ENCODE measurements at regions not wholly inside any gene's neighbourhood (a gene's known extent, or its start where the extent isn't known, plus 50 kb on each side); places are given as distances from the start of the nearest gene placed in this dataset.

GRCh38 chr15:93583968-93584367 lies 495.0 kb upstream of the RGMA start:
- Histone ChIP-seq H3K36me3 (replicated peaks in 1 of 2; ENCODE audit: control insufficient read depth in 1 of 2, insufficient read depth in 2 of 2, low read length in 1 of 2) (no peaks in the 10 kb centered on the region), H3K4me2 (no peak overlapping the region), H3K9me2 (no peaks in the 10 kb centered on the region), H3K79me2 (ENCODE audit: insufficient read depth) (no peaks in the 10 kb centered on the region), H3K9ac (no peak overlapping the region), H3K4me1 (ENCODE audit: control insufficient read depth in 1 of 2, insufficient read depth in 2 of 2, low read depth in 1 of 2, low read length in 1 of 2) (peaks cover 0 to 6% of the 10 kb centered on the region in 2 experiments; a peak in 1 of 4 replicates), H3K27ac (ENCODE audit: low read depth in 2 of 2, low read length in 1 of 2) (no peak overlapping the region), H2AFZ (ENCODE audit: low read depth) (no peak overlapping the region), H4K20me1 (ENCODE audit: insufficient read depth) (no peaks in the 10 kb centered on the region), H3K4me3 (ENCODE audit: low read depth in 2 of 2, low read length in 1 of 2) (no peak overlapping the region), H3K27me3 (ENCODE audit: insufficient read depth) (no peaks in the 10 kb centered on the region), H3F3A (replicated peaks; ENCODE audit: insufficient read depth) (no peaks in the 10 kb centered on the region), H3K9me3 (no peaks in the 10 kb centered on the region; the same call in 1 of the 2 replicates)
- ChIA-PET CTCF (interaction anchor here (0.6 to 1.1 kb wide), 2 partner anchors 496 to 682 kb away, joined by 3 read pairs; no protein-coding TSS in a partner anchor), POLR2A (no interaction called here)
- no peak for DNase-seq
- TF ChIP-seq FOXM1 (IDR thresholded peaks at IDR 0.05; ENCODE audit: low read depth): no peak
- no peak for TF ChIP-seq FOXJ3 (CRISPR knock-in tag; IDR thresholded peaks at IDR 0.05)
- TF ChIP-seq CHD2 (IDR thresholded peaks at IDR 0.05; ENCODE audit: low read length, partially characterized antibody): no peak
- no peak for TF ChIP-seq FOSL2 (IDR thresholded peaks at IDR 0.05; ENCODE audit: borderline replicate concordance, low read depth)
- no peak for TF ChIP-seq GATA2 (CRISPR knock-in tag; IDR thresholded peaks at IDR 0.05)
- no peak for TF ChIP-seq RFX5 (IDR thresholded peaks at IDR 0.05; ENCODE audit: low read length)
- no peak for TF ChIP-seq SMC3 (IDR thresholded peaks at IDR 0.05; ENCODE audit: low read depth, low read length)
- no peak for TF ChIP-seq POLR2AphosphoS5 (IDR thresholded peaks at IDR 0.05; ENCODE audit: low read depth, low read length)
- TF ChIP-seq USF1 (IDR thresholded peaks at IDR 0.05; ENCODE audit: borderline replicate concordance, low read depth): no peak
- WGBS (ENCODE audit: low lambda C conversion rate): 53% methylated on average over 4 of the region's 4 CpGs

GRCh38 chr15:93583552-93583951 lies 494.5 kb upstream of the RGMA start:
- ChIA-PET CTCF (interaction anchor here (0.6 to 1.1 kb wide), 3 partner anchors 496 to 682 kb away, joined by 3 read pairs; no protein-coding TSS in a partner anchor), POLR2A (no interaction called here)
- Histone ChIP-seq H4K20me1 (ENCODE audit: insufficient read depth) (no peaks in the 10 kb centered on the region), H3K4me1 (ENCODE audit: control insufficient read depth in 1 of 2, insufficient read depth in 2 of 2, low read depth in 1 of 2, low read length in 1 of 2) (peaks cover 0 to 6% of the 10 kb centered on the region in 2 experiments; a peak in 1 of 4 replicates), H3K9me3 (no peaks in the 10 kb centered on the region; the same call in 1 of the 2 replicates), H3K4me2 (no peak overlapping the region), H3K9ac (no peak overlapping the region), H3K79me2 (ENCODE audit: insufficient read depth) (no peaks in the 10 kb centered on the region), H3K27ac (ENCODE audit: low read depth in 2 of 2, low read length in 1 of 2) (no peak overlapping the region), H3K27me3 (ENCODE audit: insufficient read depth) (no peaks in the 10 kb centered on the region), H3K36me3 (replicated peaks in 1 of 2; ENCODE audit: control insufficient read depth in 1 of 2, insufficient read depth in 2 of 2, low read length in 1 of 2) (no peaks in the 10 kb centered on the region), H2AFZ (ENCODE audit: low read depth) (no peak overlapping the region), H3F3A (replicated peaks; ENCODE audit: insufficient read depth) (no peaks in the 10 kb centered on the region), H3K4me3 (ENCODE audit: low read depth in 2 of 2, low read length in 1 of 2) (no peak overlapping the region), H3K9me2 (no peaks in the 10 kb centered on the region)
- WGBS (ENCODE audit: low lambda C conversion rate): 3% methylated on average over 3 of the region's 3 CpGs
- TF ChIP-seq SIN3A (IDR thresholded peaks at IDR 0.05; ENCODE audit: borderline replicate concordance, low read depth, low read length) (no peak), YY1 (IDR thresholded peaks at IDR 0.05; ENCODE audit: low read depth) (no peak)
- no peak for DNase-seq

- H2AFZ ChIP-seq (ENCODE audit: low read depth): no peak overlapping the region
- ChIA-PET CTCF (no interaction called here), POLR2A (no interaction called here)
- no peak overlapping the region for H3K9ac ChIP-seq
- no peaks in the 10 kb centered on the region for H3K79me2 ChIP-seq (ENCODE audit: insufficient read depth)
- H3K4me2 ChIP-seq: no peak overlapping the region
- no peaks in the 10 kb centered on the region for H3K9me3 ChIP-seq
- H3K4me1 ChIP-seq (ENCODE audit: control insufficient read depth in 1 of 2, insufficient read depth in 2 of 2, low read depth in 1 of 2, low read length in 1 of 2): no peaks in the 10 kb centered on the region
- no peaks in the 10 kb centered on the region for H3K9me2 ChIP-seq
- H3F3A ChIP-seq (replicated peaks; ENCODE audit: insufficient read depth): no peaks in the 10 kb centered on the region
- no peak overlapping the region for H3K27ac ChIP-seq (ENCODE audit: low read depth in 2 of 2, low read length in 1 of 2)
- no peaks in the 10 kb centered on the region for H3K27me3 ChIP-seq (ENCODE audit: insufficient read depth)
- no peaks in the 10 kb centered on the region for H3K36me3 ChIP-seq (replicated peaks in 1 of 2; ENCODE audit: control insufficient read depth in 1 of 2, insufficient read depth in 2 of 2, low read length in 1 of 2)
- H3K4me3 ChIP-seq (ENCODE audit: low read depth in 2 of 2, low read length in 1 of 2): no peak overlapping the region
- WGBS (ENCODE audit: low lambda C conversion rate): 27% methylated on average over 7 of the region's 7 CpGs
- no peak for TF ChIP-seq POLR2AphosphoS5 (IDR thresholded peaks at IDR 0.05; ENCODE audit: low read depth, low read length)
- TF ChIP-seq MAX (IDR thresholded peaks at IDR 0.05; ENCODE audit: low read depth): no peak
- no peak for TF ChIP-seq RCOR1 (IDR thresholded peaks at IDR 0.05; ENCODE audit: low read length)
- TF ChIP-seq USF1 (IDR thresholded peaks at IDR 0.05; ENCODE audit: borderline replicate concordance, low read depth): no peak
- TF ChIP-seq ZBTB33 (IDR thresholded peaks at IDR 0.05; ENCODE audit: borderline replicate concordance, low read depth): no peak
- no peak for DNase-seq
- H4K20me1 ChIP-seq (ENCODE audit: insufficient read depth): no peaks in the 10 kb centered on the region
Observed at GRCh38 chr15:93570527-93570926, 481.5 kb upstream of the RGMA start.

Measured in SK-N-SH (cell line).